Mesendoderm (in vitro differentiated cells): ENCODE measurements at regions not wholly inside any gene's neighbourhood (a gene's known extent, or its start where the extent isn't known, plus 50 kb on each side); places are given as distances from the start of the nearest gene placed in this dataset.

Experiments
- DNase-seq: peaks from one replicate; pipeline ENCODE4 v3.0.0; 2013
- H2AK5ac ChIP-seq: 2 replicates; pipeline ENCODE4 v1.6.1; 2013; ENCODE audit warnings: low read length, inconsistent platforms
- H2BK120ac ChIP-seq: 2 replicates; pipeline ENCODE4 v1.6.1; 2013; ENCODE audit warnings: low read depth, mild to moderate bottlenecking, low read length, moderate library complexity, mixed read lengths
- H2BK15ac ChIP-seq: replicated peaks from 2 replicates; pipeline ENCODE4 v1.6.1; 2013; ENCODE audit warnings: low read depth, mild to moderate bottlenecking, moderate library complexity
- H2BK5ac ChIP-seq: 2 replicates; pipeline ENCODE4 v1.6.1; 2013; ENCODE audit warnings: low read length, inconsistent platforms
- H3K18ac ChIP-seq: 2 replicates; pipeline ENCODE4 v1.6.1; 2013; ENCODE audit warnings: mild to moderate bottlenecking, low read length, mixed read lengths
- H3K23ac ChIP-seq: one replicate; pipeline ENCODE4 v1.6.1; 2013; ENCODE audit warnings: low read length
- H3K27ac ChIP-seq: 2 replicates; pipeline ENCODE4 v1.5.1; 2013; ENCODE audit warnings: low read depth, mild to moderate bottlenecking, inconsistent platforms, low read length, moderate library complexity
- H3K27me3 ChIP-seq: 2 replicates; pipeline ENCODE4 v1.6.1; 2013; ENCODE audit warnings: low read length, control low read depth, mild to moderate bottlenecking, inconsistent platforms; ENCODE audit not compliant: insufficient read depth, poor library complexity
- H3K36me3 ChIP-seq: 2 replicates; pipeline ENCODE4 v1.6.1; 2013; ENCODE audit warnings: low read length, inconsistent platforms; ENCODE audit not compliant: control insufficient read depth, insufficient read depth
- H3K4ac ChIP-seq: one replicate; pipeline ENCODE4 v1.6.1; 2013; ENCODE audit warnings: low read depth, mild to moderate bottlenecking, low read length, moderate library complexity
- H3K4me1 ChIP-seq: 2 replicates; pipeline ENCODE4 v1.6.1; 2013; ENCODE audit warnings: low read depth, low read length, inconsistent platforms; ENCODE audit not compliant: control insufficient read depth
- H3K4me2 ChIP-seq: 2 replicates; pipeline ENCODE4 v1.6.1; 2013; ENCODE audit warnings: low read length
- H3K4me3 ChIP-seq: 2 replicates; pipeline ENCODE4 v1.5.1; 2013; ENCODE audit warnings: mild to moderate bottlenecking, low read length
- H3K56ac ChIP-seq: one replicate; pipeline ENCODE4 v1.6.1; 2013; ENCODE audit warnings: low read length
- H3K79me1 ChIP-seq: 2 replicates; pipeline ENCODE4 v1.6.1; 2013; ENCODE audit warnings: low read length, inconsistent platforms
- H3K79me2 ChIP-seq: 2 replicates; pipeline ENCODE4 v1.6.1; 2013; ENCODE audit warnings: mild to moderate bottlenecking, low read length; ENCODE audit not compliant: control insufficient read depth, insufficient read depth
- H3K9ac ChIP-seq: 2 replicates; pipeline ENCODE4 v1.6.1; 2013; ENCODE audit warnings: low read length, inconsistent platforms
- H4K5ac ChIP-seq: one replicate; pipeline ENCODE4 v1.6.1; 2013; ENCODE audit warnings: low read length
- H4K8ac ChIP-seq: one replicate; pipeline ENCODE4 v1.6.1; 2013; ENCODE audit warnings: low read depth, mild to moderate bottlenecking, control low read depth, low read length, moderate library complexity
- WGBS: extraction: QIAGEN DNeasy Blood & Tissue Kit; methylation state at CpG from one replicate; pipeline ENCODE4 v1.1.7; 2013; ENCODE audit warnings: low lambda C conversion rate, missing lambda C conversion rate; ENCODE audit not compliant: insufficient coverage; ENCODE audit errors: extremely low coverage; 5-methylcytosine and 5-hydroxymethylcytosine counted together

GRCh38 chr21:16538405-16538804 lies 808.6 kb downstream of the USP25 start:
- Histone ChIP-seq H2AK5ac (no peak overlapping the region), H3K23ac (no peak overlapping the region), H3K4me2 (no peak overlapping the region), H3K27ac (no peak overlapping the region), H3K4me1 (no peaks in the 10 kb centered on the region), H3K18ac (no peak overlapping the region), H4K8ac (no peak overlapping the region), H2BK5ac (no peak overlapping the region), H3K36me3 (no peaks in the 10 kb centered on the region), H3K9ac (no peak overlapping the region), H3K79me2 (no peaks in the 10 kb centered on the region), H3K4ac (no peak overlapping the region), H2BK15ac (no peak overlapping the region), H3K27me3 (no peaks in the 10 kb centered on the region), H4K5ac (no peak overlapping the region), H2BK120ac (no peak overlapping the region), H3K4me3 (no peak overlapping the region), H3K79me1 (no peaks in the 10 kb centered on the region), H3K56ac (no peak overlapping the region)
- no peak for DNase-seq
- WGBS = no CpG with 5 or more reads among the region's 4 CpGs

GRCh38 chr21:16538936-16539440 lies 809.2 kb downstream of the USP25 start:
- no CpG with 5 or more reads among the region's 7 CpGs for WGBS
- no peaks in the 10 kb centered on the region for H3K27me3 ChIP-seq

GRCh38 chr21:16540966-16541727 lies 811.4 kb downstream of the USP25 start:
- Histone ChIP-seq H4K8ac (no peak overlapping the region), H3K27ac (no peak overlapping the region), H2BK15ac (no peak overlapping the region), H3K36me3 (no peaks in the 10 kb centered on the region), H3K18ac (no peak overlapping the region), H3K4ac (no peak overlapping the region), H2BK120ac (no peak overlapping the region), H3K4me3 (no peak overlapping the region), H3K23ac (no peak overlapping the region), H3K56ac (no peak overlapping the region), H3K79me1 (no peaks in the 10 kb centered on the region), H2AK5ac (no peak overlapping the region), H2BK5ac (no peak overlapping the region), H3K27me3 (no peaks in the 10 kb centered on the region), H3K4me2 (no peak overlapping the region), H3K4me1 (no peaks in the 10 kb centered on the region), H3K79me2 (no peaks in the 10 kb centered on the region), H3K9ac (no peak overlapping the region), H4K5ac (no peak overlapping the region)
- no peak for DNase-seq
- WGBS = no CpG with 5 or more reads among the region's 3 CpGs

More at GRCh38 chr21:16538936-16539440, 809.2 kb downstream of the USP25 start:
- no peak overlapping the region for H3K18ac ChIP-seq
- no peak for DNase-seq
- no peaks in the 10 kb centered on the region for H3K79me1 ChIP-seq
- no peak overlapping the region for H2BK15ac ChIP-seq
- H2AK5ac ChIP-seq = no peak overlapping the region
- H3K27ac ChIP-seq = no peak overlapping the region
- H3K4me2 ChIP-seq = no peak overlapping the region
- no peak overlapping the region for H3K4me3 ChIP-seq
- H3K23ac ChIP-seq = no peak overlapping the region
- H3K79me2 ChIP-seq = no peaks in the 10 kb centered on the region
- no peak overlapping the region for H3K9ac ChIP-seq
- H2BK5ac ChIP-seq = no peak overlapping the region
- no peak overlapping the region for H3K4ac ChIP-seq
- H2BK120ac ChIP-seq = no peak overlapping the region
- H4K8ac ChIP-seq = no peak overlapping the region
- H3K36me3 ChIP-seq = no peaks in the 10 kb centered on the region
- H3K4me1 ChIP-seq = no peaks in the 10 kb centered on the region
- H3K56ac ChIP-seq = no peak overlapping the region
- no peak overlapping the region for H4K5ac ChIP-seq

- H2BK15ac ChIP-seq = no peak overlapping the region
- no peak overlapping the region for H2BK5ac ChIP-seq
- WGBS = no CpG with 5 or more reads among the region's 4 CpGs
- no peak for DNase-seq
- H3K4ac ChIP-seq = no peak overlapping the region
- H3K27ac ChIP-seq = no peak overlapping the region
- H3K36me3 ChIP-seq = no peaks in the 10 kb centered on the region
- no peak overlapping the region for H2AK5ac ChIP-seq
- no peak overlapping the region for H3K4me2 ChIP-seq
- no peak overlapping the region for H4K5ac ChIP-seq
- H3K4me3 ChIP-seq = no peak overlapping the region
- no peaks in the 10 kb centered on the region for H3K79me1 ChIP-seq
- no peak overlapping the region for H3K9ac ChIP-seq
- H3K18ac ChIP-seq = no peak overlapping the region
- H3K27me3 ChIP-seq = no peaks in the 10 kb centered on the region
- no peaks in the 10 kb centered on the region for H3K4me1 ChIP-seq
- no peak overlapping the region for H3K56ac ChIP-seq
- no peak overlapping the region for H2BK120ac ChIP-seq
- no peaks in the 10 kb centered on the region for H3K79me2 ChIP-seq
- no peak overlapping the region for H4K8ac ChIP-seq
- H3K23ac ChIP-seq = no peak overlapping the region
These were observed 820.3 kb downstream of the USP25 start for GRCh38 chr21:16550118-16550517.

- Histone ChIP-seq H3K27ac (no peak overlapping the region), H3K79me1 (no peaks in the 10 kb centered on the region), H3K23ac (no peak overlapping the region), H4K8ac (no peak overlapping the region), H3K27me3 (no peaks in the 10 kb centered on the region), H3K4ac (no peak overlapping the region), H3K9ac (no peak overlapping the region), H2BK15ac (no peak overlapping the region), H3K4me2 (no peak overlapping the region), H3K36me3 (no peaks in the 10 kb centered on the region), H3K56ac (no peak overlapping the region), H2BK5ac (no peak overlapping the region), H4K5ac (no peak overlapping the region), H2AK5ac (no peak overlapping the region), H3K4me3 (no peak overlapping the region), H3K18ac (no peak overlapping the region), H2BK120ac (no peak overlapping the region), H3K79me2 (no peaks in the 10 kb centered on the region), H3K4me1 (no peaks in the 10 kb centered on the region)
- DNase-seq = no peak
- no CpG with 5 or more reads among the region's 7 CpGs for WGBS
These were observed 821.3 kb downstream of the USP25 start for GRCh38 chr21:16550917-16551741.
